Smooth muscle cell (in vitro differentiated cells): ENCODE measurements at regions not wholly inside any gene's neighbourhood (a gene's known extent, or its start where the extent isn't known, plus 50 kb on each side); places are given as distances from the start of the nearest gene placed in this dataset.

Source experiments
- DNase-seq: peaks from one replicate; lab custom pipeline; 2025; ENCODE audit not compliant: unreplicated experiment; lab: John Stamatoyannopoulos, UW
- H2AFZ ChIP-seq: fragments of 200-600 bp; sonication (generic); 2 replicates; pipeline ENCODE4 v1.6.0; 2016; ENCODE audit warnings: antibody characterized with exemption, low read depth, mild to moderate bottlenecking
- H3F3A ChIP-seq: fragments of 200-600 bp; sonication (generic); 2 replicates; pipeline ENCODE4 v1.6.0; 2017; ENCODE audit warnings: antibody characterized with exemption, low read depth
- H3K27ac ChIP-seq: fragments of 200-600 bp; sonication (generic); 2 replicates; pipeline ENCODE4 v1.5.1; 2016; ENCODE audit warnings: low read depth, mild to moderate bottlenecking
- H3K27me3 ChIP-seq: fragments of 200-600 bp; sonication (generic); 2 replicates; pipeline ENCODE4 v1.6.1; 2016; ENCODE audit warnings: low read depth, mild to moderate bottlenecking
- H3K36me3 ChIP-seq: fragments of 200-600 bp; sonication (generic); 2 replicates; pipeline ENCODE4 v1.5.1; 2016; ENCODE audit warnings: low read depth
- H3K4me1 ChIP-seq: fragments of 200-600 bp; sonication (generic); 2 replicates; pipeline ENCODE4 v1.5.1; 2016; ENCODE audit warnings: low read depth
- H3K4me2 ChIP-seq: fragments of 200-600 bp; sonication (generic); 2 replicates; pipeline ENCODE4 v1.6.0; 2016; ENCODE audit warnings: mild to moderate bottlenecking
- H3K4me3 ChIP-seq: fragments of 200-600 bp; sonication (generic); 2 replicates; pipeline ENCODE4 v1.5.1; 2016; ENCODE audit warnings: mild to moderate bottlenecking
- H3K79me2 ChIP-seq: fragments of 200-600 bp; sonication (generic); 2 replicates; pipeline ENCODE4 v1.6.0; 2016; ENCODE audit warnings: low read depth, mild to moderate bottlenecking
- H3K9ac ChIP-seq: fragments of 200-600 bp; sonication (generic); 2 replicates; pipeline ENCODE4 v1.6.0; 2016; ENCODE audit warnings: low read depth
- H3K9me3 ChIP-seq: fragments of 200-600 bp; sonication (generic); replicated peaks from 2 replicates; pipeline ENCODE4 v1.5.1; 2016; ENCODE audit warnings: low read depth
- H4K20me1 ChIP-seq: fragments of 200-600 bp; sonication (generic); 2 replicates; pipeline ENCODE4 v1.6.0; 2016; ENCODE audit warnings: low read depth
- CTCF ChIP-seq: fragments of 200-600 bp; sonication (generic); IDR thresholded peaks from 2 replicates; pipeline ENCODE4 v1.5.1; 2017; ENCODE audit warnings: borderline replicate concordance, mild to moderate bottlenecking, antibody characterized with exemption; ENCODE audit not compliant: insufficient read depth, poor library complexity, severe bottlenecking
- WGBS: methylation state at CpG from one replicate; pipeline ENCODE4 v1.1.7; 2016; ENCODE audit warnings: low lambda C conversion rate; 5-methylcytosine and 5-hydroxymethylcytosine counted together

DNA sequence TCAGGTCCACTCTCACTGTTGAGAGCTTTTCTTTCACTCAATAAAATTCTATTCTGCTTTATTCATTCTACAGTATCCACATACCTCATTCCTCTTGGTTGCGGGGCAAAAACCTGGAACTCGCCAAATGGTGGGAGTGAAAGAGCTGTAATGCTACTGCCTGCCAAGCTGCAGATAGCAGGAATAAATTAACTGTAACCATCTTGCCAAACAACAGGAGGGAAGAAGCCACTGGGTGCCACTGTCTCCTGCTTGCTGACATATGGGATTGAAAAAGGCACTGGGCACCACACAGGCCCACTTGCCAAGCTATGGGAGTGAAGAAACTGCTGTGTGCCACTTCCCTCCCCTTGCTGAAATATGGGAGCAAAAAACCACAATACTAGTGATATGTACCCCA is 111.9 kb upstream of the CNTN1 start:
- no peak overlapping the region for H3K9ac ChIP-seq
- no peak overlapping the region for H3K4me3 ChIP-seq
- H3K36me3 ChIP-seq: no peaks in the 10 kb centered on the region
- H3K27ac ChIP-seq: no peak overlapping the region
- H3K27me3 ChIP-seq: no peaks in the 10 kb centered on the region
- H3K79me2 ChIP-seq: no peaks in the 10 kb centered on the region
- 92% methylated on average over 2 of the region's 2 CpGs for WGBS
- no peak overlapping the region for H2AFZ ChIP-seq
- H3K4me1 ChIP-seq: no peaks in the 10 kb centered on the region
- no peaks in the 10 kb centered on the region for H3F3A ChIP-seq
- no peaks in the 10 kb centered on the region for H4K20me1 ChIP-seq
- H3K9me3 ChIP-seq: no peaks in the 10 kb centered on the region
- H3K4me2 ChIP-seq: no peak overlapping the region
- no peak for DNase-seq
- no peak for TF ChIP-seq CTCF

DNA sequence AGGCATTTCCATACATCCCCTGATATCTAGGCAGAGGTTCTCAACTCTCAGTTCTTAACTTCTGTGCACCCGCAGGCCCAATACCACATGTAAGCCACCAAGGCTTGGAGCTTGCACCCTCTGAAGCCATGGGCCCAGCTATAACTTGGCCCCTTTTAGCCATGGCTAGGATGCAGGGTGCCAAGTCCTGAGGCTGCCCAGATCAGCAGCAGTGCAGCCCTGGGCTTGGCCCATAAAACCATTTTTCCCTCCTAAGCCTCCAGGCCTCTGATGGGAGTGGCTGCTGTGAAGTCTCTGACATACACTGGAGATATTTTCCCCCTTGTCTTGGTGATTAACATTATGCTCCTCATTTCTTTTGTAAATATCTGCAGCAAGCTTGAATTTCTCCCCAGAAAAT is 110.3 kb upstream of the CNTN1 start:
- 100% methylated on average over 1 of the region's 1 CpG for WGBS
- H3K9me3 ChIP-seq: no peaks in the 10 kb centered on the region

DNA sequence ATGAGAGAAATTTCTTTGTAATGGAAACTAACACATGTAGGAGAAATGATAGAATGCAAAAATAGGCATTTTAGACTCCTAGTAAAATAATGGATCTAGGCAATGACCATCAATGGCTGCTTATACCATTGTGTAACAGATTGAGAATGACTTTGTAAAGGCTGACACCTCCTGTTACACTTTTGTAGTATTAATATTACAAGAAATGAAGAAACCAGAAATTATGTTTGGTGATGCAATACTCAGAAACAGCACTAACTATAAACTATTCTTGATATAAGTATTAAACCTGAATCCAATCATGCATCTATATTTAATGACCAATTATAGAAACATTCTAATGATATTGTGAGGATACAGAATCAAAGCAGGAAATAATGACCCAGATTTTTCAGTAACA is 108.5 kb upstream of the CNTN1 start:
- no peaks in the 10 kb centered on the region for H3F3A ChIP-seq
- no peak overlapping the region for H3K4me2 ChIP-seq
- no peaks in the 10 kb centered on the region for H4K20me1 ChIP-seq
- no peaks in the 10 kb centered on the region for H3K36me3 ChIP-seq
- H3K4me3 ChIP-seq: no peak overlapping the region
- no peaks in the 10 kb centered on the region for H3K27me3 ChIP-seq
- H3K4me1 ChIP-seq: no peaks in the 10 kb centered on the region
- H3K9me3 ChIP-seq: no peaks in the 10 kb centered on the region
- no peak overlapping the region for H3K9ac ChIP-seq
- no peak for TF ChIP-seq CTCF
- H3K79me2 ChIP-seq: no peaks in the 10 kb centered on the region
- no peak overlapping the region for H2AFZ ChIP-seq
- no peak for DNase-seq
- no peak overlapping the region for H3K27ac ChIP-seq

More for the DNA sequence above, 110.3 kb upstream of the CNTN1 start:
- Histone ChIP-seq H3K79me2 (no peaks in the 10 kb centered on the region), H3K36me3 (no peaks in the 10 kb centered on the region), H3K4me3 (no peak overlapping the region), H3K4me2 (no peak overlapping the region), H3F3A (no peaks in the 10 kb centered on the region), H2AFZ (no peak overlapping the region), H3K9ac (no peak overlapping the region), H4K20me1 (no peaks in the 10 kb centered on the region), H3K27me3 (no peaks in the 10 kb centered on the region), H3K27ac (no peak overlapping the region), H3K4me1 (no peaks in the 10 kb centered on the region)
- DNase-seq: no peak
- no peak for TF ChIP-seq CTCF

GRCh38 chr12:40584763-40585162 is 107.5 kb upstream of the CNTN1 start:
- Histone ChIP-seq H3K79me2 (no peaks in the 10 kb centered on the region), H2AFZ (no peak overlapping the region), H3K4me3 (no peak overlapping the region), H3K9me3 (no peaks in the 10 kb centered on the region), H3K27me3 (no peaks in the 10 kb centered on the region), H3K36me3 (no peaks in the 10 kb centered on the region), H3K27ac (no peak overlapping the region), H3K4me1 (no peaks in the 10 kb centered on the region), H3K9ac (no peak overlapping the region), H3K4me2 (no peak overlapping the region), H3F3A (no peaks in the 10 kb centered on the region), H4K20me1 (no peaks in the 10 kb centered on the region)
- WGBS: 67% methylated on average over 2 of the region's 2 CpGs
- no peak for DNase-seq
- TF ChIP-seq CTCF: no peak
